ENCODE measurements at regions not wholly inside any gene's neighbourhood (a gene's known extent, or its start where the extent isn't known, plus 50 kb on each side); places are given as distances from the start of the nearest gene placed in this dataset.

DNA sequence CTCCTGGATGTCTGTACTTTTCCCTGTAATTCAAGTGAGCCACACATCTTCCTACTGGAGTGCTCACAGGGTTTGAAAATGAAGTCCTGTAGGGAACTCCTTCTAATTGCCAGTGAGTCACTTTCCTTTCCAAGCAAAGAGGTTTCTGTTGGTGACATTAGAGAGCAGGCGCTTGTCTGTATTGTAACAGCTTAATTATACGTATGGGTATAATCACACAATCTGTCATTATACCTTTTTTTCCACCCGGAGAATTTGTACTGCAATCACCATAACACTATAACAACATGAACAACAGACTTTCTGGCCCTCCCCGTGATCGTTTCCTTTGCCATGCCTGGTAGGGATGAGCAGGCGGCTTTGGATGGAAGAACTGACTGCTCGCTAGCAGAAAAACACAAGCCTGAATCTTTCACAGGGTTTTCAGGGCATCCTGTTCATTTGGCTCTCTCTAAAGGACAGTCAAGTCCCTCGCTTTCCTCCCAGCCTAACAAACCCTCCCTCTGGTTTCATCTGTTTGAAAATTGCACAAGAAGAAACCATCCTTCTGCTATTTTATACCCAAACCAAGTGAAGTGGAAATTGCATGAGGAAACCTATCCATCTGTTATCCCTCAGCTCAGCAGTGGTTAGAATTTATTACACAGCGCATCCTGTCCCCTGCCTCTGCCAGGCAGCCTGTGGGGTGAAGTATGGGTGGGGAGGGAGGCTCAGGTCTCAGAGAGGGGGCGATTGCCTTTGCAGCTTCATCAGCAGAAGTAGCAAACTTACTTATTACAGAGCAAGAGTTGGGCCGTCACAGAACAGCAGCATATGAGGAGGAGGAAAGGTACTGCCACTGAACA is 307.0 kb upstream of the TLE4 start:
- DNase-seq (ENCODE audit: low spot score), result no peak

DNA sequence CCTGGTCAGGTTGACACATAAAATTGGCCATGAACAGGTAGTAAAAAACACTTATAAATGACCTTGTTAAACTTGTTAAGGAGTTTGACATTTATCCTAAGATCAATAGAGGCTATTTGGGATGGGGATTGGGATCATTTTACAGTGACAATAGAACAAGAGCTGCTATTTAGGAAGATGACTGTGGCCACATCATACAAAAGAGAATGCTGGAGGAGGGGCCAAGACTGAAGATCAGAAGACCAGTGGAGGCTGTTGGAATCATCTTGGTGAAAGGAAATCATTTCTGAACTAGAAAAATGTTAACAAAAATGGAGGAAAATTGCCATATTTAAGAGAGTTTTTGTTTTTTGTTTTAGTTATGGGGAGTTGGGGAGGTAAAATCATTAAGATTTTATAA is 304.8 kb upstream of the TLE4 start:
- DNase-seq (ENCODE audit: low spot score), result no peak

DNA sequence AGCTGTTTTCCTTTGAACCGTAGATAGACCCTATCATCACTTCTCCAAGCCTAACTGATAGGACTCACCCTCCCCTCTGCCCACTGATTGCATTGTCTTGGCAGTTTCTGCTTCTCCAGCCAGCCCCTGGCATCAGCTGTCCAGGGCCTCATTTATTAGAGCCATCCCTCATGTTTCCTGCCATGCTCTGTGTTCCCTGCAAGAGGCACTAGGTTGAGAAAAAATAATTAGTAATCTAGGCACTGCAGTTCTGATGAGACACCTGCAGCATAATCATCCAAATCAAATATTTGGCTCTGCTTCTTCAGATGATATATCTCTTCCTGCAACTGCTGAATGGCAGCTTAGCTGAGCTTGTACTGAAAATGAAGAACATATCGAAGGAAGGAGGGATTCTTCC is 303.0 kb upstream of the TLE4 start:
- no peak for DNase-seq (ENCODE audit: low spot score)

DNA sequence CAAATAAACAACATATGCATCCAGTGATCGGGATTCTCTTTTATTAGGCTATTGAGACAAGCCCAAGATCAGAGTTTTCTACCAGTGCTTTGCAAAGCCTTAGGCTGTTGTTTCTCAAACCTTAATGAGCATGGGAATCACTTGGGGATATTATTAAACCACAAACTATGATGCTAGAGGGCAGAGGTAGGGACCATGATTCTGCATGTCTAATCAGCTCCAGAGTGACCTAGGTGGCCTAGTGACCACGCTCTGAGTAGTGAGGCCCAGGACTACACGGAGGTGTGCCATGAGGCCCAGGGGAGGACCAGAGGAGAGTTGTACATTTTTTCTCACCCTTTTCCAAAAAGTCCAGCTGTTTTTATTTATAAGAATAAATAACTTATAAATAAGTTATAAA is 298.5 kb upstream of the TLE4 start:
- no peak for DNase-seq (ENCODE audit: low spot score)

DNA sequence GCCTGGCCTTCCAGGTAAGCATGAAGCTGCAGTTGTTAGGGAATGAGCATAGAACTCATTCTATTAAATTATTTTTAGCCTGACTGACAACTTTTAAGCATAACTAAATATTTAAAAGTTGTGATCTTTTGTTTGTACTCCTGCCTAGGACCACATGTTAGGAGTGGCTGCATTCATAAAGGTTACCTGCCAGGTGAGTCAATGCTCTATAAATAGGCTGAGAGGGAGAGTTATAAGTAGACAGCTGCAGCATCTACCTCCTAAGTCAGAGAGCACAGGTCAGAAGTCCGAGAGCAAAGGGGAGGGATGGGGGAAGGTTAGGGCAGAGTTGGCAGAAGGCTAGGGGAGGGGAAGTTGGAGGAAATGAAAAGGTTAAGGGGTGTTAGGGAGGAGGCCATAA is 292.4 kb upstream of the TLE4 start:
- no peak for DNase-seq (ENCODE audit: low spot score)

DNA sequence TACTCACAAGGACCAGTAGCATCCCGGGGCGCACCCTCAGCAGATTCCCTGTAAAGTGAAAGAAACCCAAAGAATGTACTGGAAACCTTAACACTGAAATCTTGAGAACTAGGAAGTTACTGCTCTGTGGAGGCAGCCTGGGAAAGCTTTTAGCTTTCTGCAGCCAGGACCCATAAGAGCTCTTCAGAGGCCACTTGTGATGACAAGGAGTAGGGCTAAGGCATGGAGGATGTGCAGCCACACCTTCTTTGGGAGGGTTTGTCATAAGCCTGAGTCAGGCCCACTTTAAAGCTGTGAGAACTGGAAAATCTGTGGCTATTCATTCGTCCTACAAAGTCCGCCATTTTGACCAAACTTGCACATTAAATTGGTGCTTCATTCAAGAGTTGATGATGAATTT is 291.1 kb upstream of the TLE4 start:
- no peak for DNase-seq (ENCODE audit: low spot score)

DNA sequence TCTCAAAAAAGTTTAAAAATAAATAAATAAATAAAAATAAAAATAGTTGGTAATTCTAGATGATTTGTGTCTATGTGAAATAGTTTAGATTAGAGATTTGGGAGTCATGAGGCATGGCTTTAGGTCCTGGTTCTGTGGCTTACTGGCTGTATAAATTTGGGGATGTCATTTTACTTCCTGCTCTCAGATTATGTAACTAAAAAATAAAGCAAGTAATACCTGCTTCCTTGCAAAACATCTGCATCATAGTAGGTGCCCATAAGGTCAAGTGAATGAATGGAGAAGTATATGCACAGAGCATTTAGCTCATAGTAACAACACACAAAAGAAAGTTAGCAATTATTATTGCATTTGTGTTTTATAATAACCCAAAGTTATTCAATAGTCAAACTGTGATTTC is 287.7 kb upstream of the TLE4 start:
- DNase-seq (ENCODE audit: low spot score), result no peak

DNA sequence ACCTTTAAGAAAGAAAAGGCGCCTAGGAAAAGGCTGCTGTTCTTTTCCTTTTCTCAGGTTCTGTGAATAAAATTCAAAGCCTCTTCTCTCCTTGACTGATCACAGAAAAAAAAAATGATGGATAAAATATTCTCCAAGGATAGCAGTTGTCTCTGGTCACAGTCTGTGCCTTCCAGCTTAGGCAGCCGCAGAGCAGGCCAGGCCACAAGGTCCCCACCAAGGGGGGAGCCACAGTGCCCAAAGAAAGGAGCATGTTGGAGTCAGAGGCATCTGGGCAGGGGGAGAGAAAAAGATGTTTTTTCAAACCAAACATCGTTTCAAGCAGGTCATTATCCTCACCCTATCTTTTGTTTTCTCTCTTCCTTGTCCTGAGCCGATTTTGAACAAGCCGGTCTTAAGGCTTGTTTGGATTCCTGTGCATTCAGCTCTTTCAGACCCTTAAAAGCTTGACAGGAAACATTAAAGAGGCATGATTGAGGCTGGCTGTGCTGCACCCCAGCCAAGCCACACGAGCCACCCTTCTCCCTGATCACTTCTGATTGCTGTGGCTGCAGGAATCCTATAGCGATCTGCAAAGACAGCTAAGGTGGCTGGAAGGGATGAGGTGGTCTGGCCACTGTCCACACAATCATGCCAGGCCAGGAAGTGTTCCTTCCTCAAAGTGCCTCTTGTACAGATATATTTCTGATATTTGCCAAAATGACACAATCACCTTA is 284.6 kb upstream of the TLE4 start:
- DNase-seq (ENCODE audit: low spot score), result no peak

DNA sequence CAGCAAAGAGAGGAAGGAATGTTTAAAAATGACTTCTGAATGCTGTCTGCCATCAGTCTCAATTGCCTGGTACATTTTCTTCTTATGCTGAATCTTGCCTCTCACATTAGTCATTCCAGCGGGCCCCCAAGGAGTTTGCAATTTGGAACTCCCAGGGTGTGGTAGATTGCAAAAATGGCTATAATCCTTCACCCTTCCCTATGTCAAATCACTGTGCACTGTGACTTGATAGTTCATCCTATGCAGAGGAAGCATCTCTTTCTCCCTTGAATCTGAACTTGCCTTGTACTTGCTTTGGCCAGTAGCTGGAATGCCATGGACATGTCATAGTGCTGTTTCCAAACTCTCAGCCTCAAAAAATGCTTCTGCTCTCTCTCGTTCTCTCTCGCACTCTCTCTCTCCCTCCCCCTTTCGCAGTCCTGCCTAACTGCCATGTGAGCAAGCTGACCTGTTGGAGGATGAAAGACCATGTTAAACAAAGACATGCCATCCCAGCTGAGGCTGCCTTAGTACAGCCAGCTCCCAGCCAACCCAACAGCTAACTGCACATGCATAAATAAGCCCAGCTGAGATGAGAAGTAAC is 284.0 kb upstream of the TLE4 start:
- DNase-seq (ENCODE audit: low spot score), result no peak

DNA sequence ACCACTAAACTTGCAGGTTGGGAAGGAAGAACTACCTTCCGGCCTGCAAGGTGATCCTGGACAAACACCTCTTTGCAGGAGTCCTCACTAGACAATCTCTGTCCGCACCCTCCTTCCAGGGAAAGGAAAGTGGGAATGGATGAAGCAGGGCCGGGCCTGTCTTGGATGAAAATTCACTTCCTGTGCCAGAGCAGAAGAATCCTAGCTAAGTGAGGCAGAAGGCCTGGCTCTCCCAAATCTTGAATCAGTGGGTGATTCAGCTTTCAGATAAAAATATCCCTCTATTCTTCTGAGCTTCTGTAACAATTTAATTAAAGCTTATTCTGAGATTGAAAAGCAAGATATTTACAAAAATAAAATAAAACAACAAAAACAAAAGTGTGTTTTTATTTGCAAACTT is 281.9 kb upstream of the TLE4 start:
- no peak for DNase-seq (ENCODE audit: low spot score)

DNA sequence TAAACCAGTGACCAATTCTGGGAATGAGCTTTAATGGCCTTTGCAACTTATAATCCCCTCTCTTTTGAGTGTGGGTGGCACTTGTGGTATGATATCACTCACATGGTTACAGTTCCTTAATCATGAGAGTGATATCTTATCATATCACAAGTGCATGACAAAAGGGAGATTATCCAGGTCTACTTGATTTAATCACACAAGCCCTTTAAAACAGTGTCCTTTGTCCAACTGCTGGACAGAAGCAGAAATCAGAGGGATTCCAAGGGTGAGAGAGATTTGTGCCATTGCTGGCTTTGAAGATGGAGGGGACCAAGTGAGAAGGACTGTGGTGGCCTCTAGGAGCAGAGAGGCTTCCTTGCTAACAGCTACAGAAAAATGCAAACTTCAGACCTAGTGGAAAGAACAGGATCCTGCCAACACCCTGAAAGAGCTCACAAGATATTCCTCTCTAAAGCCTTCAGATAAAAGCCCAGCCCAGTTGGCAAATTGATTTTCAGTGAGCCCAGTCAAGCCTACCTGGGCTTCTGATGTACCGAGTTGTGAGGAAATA is 279.0 kb upstream of the TLE4 start:
- no peak for DNase-seq (ENCODE audit: low spot score)

DNA sequence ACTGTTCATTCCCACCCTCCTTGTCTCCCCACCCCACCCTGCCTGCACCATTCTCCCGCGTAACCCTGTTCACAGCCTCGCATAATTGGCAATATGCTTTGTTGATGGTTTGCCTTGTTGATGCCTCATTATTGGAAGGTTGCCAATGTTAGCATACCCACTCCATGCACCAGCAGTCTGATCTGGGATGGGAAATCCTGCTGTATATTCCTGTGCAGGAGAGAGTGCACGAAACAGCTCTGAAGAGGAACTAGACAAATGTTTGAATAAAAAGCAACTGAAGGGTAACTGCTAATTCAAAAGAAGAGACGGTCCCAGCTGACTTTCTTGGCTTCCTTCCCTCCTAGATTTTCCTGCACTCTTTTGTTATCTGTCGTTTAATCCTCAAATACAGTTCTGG is 271.7 kb upstream of the TLE4 start:
- DNase-seq (ENCODE audit: low spot score), result no peak

DNA sequence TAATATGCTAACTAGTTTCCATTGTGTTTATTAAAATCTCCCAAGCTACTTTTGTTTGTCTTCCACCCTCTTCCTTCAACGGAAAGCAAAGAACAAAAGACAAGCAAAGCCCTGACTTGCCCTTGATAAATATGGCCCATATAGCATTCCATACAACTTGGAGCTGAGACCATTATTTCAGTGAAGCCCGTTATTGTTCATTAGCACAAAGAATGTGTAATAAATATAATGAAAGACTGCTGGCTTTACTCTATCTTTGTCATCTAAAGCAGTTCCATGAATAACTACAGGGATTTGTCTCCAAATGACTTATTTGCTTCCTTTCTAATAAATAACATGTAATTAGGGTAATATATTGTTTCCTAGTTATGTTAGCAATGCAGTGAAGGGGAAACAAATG is 270.7 kb upstream of the TLE4 start:
- no peak for DNase-seq (ENCODE audit: low spot score)

DNA sequence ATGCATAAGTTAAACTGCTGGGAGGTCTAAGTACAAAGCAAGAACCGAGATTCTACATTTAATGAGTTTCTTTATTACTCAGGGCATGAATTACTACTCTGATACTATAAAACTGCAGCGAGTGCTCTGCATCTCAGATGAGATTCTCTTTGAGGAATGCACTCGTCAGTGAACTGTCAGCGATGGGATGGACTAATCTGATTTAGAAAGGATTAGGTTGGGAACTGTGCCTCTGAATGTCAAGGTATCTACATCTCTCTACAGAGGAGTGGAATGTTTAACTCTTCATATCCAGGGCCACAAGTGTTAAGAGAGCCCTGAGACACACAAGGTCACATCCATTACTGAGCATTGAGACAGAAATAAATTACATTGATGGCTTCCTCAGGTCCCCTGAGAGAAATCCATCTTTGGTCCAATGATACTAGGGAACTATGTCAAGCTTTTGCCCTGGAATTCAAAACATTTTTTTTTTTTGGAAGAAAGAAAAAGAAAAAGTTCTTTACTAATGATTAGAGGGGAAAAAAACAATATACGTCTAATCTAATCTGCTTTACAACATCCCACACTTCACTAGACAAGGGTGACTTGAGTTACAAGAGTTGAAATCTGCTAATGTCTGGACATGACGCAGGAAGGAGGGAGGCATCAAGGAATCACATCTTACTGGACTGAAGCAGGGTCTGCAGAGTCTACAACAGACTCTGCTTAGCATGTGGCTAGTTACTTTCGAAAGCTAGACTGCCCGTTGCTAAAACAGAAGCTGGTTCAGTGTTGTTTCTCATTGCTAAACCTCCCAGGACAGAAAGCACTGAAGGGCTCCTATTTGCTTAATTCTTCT is 270.0 kb upstream of the TLE4 start:
- no peak for DNase-seq (ENCODE audit: low spot score)

DNA sequence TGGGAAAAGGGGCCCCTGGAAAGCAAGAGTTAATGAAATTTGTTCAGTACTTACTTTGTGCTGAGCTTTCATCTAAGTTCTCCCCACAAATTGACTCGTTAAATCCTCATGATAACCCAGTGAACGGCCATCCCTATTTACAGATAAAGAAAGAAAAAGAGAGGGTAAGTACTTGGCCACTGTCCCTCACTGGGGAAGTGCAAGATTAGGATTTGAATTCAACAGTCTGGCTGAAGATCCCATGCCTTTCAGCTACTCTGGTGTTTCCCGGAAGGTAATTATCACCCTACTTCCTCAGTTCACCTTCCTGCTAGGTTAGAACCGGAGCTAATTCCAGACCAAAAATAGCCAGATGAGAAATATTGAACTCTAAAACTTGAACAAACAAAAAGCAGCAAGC is 269.2 kb upstream of the TLE4 start:
- no peak for DNase-seq (ENCODE audit: low spot score)

DNA sequence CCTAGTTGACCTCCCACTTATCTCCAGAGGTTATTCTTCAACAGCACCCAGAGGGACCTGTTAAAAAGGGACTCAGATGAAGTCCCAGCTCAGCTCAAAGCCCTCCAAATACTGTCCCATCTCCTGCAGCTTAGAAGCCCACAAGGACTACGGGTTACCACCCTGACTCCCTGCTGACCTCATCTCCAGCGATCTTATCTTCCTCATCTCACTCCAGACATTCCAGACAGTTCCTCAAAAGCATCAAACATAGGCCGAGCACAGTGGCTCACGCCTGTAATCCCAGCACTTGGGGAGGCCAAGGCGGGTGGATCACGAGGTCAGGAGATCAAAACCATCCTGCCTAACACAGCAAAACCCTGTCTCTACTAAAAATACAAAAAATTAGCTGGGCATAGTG is 263.8 kb upstream of the TLE4 start:
- DNase-seq (ENCODE audit: low spot score), result no peak

DNA sequence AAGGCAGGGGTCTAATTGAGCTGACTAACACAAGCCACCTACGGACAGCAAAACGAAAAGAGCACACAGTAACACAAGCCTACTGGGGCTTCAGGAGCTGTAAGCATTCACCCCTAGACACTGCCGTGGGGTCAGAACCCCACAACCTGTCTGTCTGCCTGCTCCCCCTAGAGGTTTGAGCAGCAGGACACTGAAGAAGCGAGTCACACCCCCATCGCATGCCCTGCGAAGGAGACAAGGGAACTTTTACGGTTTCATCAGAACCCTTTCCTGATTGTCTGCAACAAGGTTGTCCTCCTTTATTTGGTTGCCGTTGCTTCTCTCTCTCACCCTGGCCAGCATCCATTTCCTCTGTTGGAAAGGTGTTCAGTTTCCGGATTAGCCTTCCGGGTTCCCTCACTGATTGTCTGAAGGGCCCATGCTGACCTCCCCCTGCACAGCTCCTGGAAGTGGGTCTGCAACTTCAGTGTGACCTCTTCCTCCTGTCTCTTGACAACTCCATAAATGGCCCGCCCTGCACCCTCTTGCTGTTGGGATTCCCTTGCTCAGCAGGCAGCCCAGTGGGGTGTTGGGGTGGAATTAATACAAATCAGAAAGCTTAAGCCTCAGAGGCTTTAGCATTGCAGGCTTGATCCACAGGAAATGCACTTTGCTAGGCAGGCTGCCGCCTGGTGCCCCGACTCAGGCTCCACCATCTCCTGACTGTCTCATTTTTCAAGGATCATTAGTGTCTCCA is 258.9 kb upstream of the TLE4 start:
- peak; percentile 45 for DNase-seq (ENCODE audit: low spot score)

DNA sequence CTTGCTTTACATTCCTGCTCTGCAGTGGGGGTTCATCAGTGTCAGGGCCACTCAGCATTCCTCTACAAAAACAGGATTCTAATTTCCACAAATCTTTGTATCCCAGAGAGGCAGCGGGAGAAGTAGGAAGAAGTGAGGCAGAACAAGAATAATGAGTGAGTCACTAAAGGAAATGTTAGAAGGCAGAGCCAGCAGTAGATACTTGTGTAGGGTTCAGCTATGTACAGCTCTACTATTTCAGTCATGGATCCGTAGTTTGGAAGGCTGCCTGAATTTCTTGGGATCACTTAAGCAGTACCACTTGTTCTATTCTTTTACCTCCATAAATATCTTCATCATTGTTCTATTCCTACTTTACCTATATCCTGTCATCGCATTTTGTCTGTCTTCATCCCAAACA is 246.3 kb upstream of the TLE4 start:
- DNase-seq (ENCODE audit: low spot score), result no peak

DNA sequence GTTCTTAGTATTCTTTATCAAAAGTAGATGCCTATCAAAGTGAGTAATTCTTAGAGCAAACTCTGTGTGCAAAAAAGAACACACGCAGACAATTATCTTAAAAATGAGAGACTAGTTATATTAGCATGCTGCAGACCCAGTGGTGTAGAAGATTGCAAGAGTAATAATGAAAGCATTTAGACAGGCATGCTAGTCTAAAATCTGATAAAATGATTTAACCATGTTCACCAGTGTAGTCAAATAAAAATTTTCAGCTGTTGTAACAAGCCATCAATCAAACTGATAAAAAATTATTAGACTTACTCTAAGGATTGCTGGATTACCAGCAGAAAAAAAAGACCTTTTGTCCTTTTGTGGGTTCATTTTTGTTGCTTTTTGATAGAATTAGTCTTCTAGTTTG is 241.9 kb upstream of the TLE4 start:
- DNase-seq (ENCODE audit: low spot score), result no peak

DNA sequence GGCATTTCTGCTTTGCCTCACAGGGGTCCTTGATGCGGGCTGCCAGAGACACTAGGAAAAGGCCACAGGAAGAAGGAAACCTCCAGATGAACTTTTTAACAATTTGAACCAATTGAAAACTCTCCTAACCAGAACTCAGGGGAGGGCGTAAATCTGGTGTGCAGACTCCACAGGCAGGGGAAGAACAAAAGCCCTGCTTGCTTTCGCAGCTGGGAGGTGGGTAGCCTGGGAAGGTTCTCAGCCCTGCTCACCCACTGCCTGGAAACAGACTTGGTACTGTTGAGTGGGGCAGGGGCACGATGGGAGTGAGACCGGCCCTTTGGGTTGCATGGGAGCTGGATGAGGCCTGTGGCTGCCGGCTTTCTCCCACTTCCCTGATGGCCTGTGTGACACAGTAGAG is 237.8 kb upstream of the TLE4 start:
- peak; percentile 44 for DNase-seq (ENCODE audit: low spot score)

DNA sequence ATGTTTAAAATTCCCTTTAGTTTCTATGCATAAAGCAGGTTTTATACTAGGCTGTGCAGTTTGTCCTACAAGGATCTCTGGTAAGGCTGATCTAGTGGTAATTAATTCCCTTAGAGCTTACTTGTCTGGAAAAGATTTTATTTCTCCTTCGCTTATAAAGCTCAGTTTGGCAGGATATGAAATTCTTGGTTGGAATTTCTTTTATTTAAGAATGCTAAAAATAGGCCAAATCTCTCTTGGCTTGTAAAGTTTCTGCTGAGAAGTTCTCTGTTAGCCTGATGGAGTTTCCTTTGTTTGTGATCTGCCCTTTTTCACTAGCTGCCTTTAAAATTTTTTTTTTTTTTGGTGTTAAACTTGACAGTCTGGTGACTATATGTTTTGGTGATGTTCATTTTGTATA is 237.1 kb upstream of the TLE4 start:
- no peak for DNase-seq (ENCODE audit: low spot score)

DNA sequence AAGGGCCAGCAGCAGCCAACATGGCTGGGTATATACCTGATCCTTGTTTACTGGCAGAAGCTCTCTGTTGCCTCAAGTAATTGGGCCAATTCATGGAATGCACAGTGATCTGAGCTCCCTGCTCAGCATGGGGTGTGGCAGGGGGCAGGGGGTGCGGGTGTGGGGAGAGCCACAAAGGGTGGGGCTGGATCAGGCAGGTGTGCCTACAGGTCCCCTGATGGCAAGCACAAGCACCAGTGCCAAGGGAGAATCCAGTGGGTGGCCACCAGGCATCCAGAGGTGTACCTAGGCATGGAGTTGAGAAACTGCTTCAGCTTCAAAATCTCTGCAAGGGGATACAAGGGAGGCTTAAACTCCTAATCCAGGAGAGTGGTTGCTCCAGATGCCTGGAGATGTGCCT is 235.8 kb upstream of the TLE4 start:
- no peak for DNase-seq (ENCODE audit: low spot score)

Measured in ecto neural progenitor cell (in vitro differentiated cells).